GM21576 (cell line): ENCODE measurements at regions not wholly inside any gene's neighbourhood (a gene's known extent, or its start where the extent isn't known, plus 50 kb on each side); places are given as distances from the start of the nearest gene placed in this dataset.

Experiments used
- ATAC-seq: cut with Tn5 transposase; IDR thresholded peaks from one replicate; pipeline ENCODE4 v1.9.1; 2021; ENCODE audit warnings: mild to moderate bottlenecking, moderate library complexity; ENCODE audit not compliant: unreplicated experiment

DNA sequence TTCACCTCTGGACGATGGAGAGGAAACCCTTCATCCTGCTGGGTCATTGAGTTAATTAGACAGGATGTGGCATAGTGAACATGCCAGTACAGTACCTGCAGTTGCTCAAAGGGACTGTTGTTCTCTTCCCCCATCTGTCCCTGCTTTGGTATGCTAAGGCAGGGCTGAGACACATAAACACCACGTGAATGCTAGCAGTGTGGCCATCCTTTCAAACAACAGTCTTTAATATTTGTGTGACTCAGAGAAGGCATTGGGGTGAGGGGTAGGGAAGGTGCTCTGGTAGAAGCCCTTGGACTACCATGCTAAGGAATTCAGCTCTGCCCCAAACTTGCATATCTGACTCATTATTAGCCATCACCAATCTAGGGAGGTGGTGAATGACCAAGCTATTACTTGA, 180.2 kb upstream of the ZNF618 start:
- ATAC-seq = no peak

- ATAC-seq = no peak
Measured at GRCh38 chr9:113701774-113702755, 174.0 kb upstream of the ZNF618 start.

DNA sequence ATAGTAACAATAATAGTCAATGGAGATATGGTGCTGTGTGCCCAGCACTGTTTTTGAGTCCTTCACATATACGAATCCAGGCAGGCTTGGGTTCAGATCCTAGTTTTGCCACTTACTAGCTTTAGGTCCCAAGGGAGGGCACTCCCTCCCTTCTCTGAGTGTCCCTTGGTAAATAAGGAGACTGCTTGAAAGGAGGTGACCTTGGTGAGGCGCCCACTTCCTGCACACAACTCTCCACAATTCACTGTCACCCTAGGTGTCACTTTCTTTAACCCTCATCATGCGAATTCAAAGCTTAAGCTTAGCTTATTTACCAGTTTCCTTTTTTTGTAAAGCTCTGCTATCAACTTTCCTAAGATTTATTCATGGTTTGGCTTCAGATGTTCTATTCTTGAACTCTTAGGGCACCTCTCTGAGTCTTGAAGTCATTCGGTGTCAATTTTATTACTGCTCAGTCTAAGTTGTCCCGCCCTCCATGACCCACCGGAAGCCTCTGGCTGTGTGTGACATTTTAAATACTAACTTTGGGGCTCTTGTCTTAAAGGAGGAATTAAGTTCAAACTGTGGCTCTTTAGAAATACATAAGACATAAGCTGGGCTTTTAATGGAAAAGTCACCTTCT, 170.7 kb upstream of the ZNF618 start:
- ATAC-seq = no peak

- no peak for ATAC-seq
Measured at GRCh38 chr9:113705928-113706519, 170.1 kb upstream of the ZNF618 start.

- no peak for ATAC-seq
Measured at GRCh38 chr9:113707953-113708695, 168.0 kb upstream of the ZNF618 start.

GRCh38 chr9:113708821-113709713, 167.0 kb upstream of the ZNF618 start:
- ATAC-seq = no peak

DNA sequence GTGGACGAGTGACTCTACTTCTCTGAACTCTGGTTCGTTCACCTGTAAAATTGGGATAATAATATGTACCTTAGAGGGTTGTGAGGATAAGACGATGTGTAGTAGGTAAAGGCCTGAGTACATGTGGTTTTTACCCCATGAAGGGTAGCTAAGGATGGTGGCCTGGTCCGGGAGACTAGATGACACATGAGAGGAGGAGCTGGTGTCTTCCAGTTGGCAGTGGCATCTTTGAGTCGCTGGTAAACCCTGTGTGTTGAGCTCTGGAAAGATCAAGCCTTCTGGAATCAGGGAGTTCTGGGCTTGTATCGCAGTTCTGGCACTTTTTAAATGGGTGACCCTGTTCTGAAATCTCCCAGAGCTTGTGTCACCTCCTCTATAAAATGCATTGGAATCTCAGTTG, 166.4 kb upstream of the ZNF618 start:
- ATAC-seq = no peak

- no peak for ATAC-seq
Measured at GRCh38 chr9:113711251-113711650, 164.9 kb upstream of the ZNF618 start.

DNA sequence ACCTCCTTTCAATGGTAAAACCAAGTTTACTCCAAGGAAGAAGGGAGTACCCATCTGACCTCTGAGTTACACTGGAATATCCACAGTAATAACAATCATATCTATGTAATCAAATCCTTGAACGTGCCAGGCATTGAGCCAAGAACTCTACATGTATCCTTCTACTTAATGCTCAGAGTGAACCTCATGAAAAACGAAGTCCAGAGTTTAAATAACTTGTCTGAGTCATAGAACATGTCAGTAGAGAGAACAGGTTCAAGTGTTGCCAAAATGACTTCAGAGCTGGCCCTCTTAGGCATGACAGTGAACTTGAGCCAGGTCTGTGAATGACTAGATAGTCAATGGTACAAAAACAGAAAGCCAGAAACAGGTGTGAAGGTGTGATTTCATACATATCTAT, 164.1 kb upstream of the ZNF618 start:
- no peak for ATAC-seq

DNA sequence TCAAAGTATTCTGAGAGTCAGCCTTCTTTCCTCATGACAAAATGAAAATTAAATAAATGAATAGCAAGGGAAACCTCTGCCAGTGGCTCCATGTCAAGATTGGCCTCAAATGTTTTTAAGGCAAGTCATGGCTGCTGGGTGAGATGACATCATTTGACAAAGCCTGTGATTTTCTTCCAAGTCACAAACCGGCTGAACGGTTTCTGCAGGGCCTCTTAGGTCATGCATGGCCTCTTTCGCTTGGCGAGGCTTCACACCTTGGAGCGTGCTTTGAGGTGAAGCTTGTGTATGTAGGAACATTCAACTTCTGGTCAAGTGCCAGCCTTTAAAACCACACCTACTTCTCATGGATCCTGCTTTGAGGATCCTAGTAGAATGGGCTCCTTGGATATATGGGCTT, 161.0 kb upstream of the ZNF618 start:
- ATAC-seq = no peak

DNA sequence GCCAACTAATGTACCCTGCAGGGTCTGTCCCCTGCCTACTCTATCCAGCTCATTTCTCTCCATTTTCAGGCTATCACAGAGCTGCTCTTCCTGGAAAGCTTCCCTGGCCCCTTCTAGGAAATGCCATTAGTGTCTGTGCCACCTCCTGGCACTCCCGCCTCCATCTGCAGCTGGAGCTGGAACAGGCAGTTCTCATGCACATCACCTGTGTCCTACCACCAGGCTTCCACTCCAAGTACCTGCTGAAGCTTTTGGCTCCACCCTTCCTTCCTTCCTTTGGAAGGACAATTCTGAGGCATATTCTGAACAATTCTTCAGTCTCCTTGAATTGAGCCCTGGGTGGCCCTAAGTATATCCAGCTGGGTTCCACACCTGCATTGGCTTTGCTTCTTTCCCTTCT, 156.2 kb upstream of the ZNF618 start:
- no peak for ATAC-seq

- no peak for ATAC-seq
Measured at GRCh38 chr9:113720495-113720894, 155.6 kb upstream of the ZNF618 start.

GRCh38 chr9:113721856-113722255, 154.3 kb upstream of the ZNF618 start:
- ATAC-seq = no peak

DNA sequence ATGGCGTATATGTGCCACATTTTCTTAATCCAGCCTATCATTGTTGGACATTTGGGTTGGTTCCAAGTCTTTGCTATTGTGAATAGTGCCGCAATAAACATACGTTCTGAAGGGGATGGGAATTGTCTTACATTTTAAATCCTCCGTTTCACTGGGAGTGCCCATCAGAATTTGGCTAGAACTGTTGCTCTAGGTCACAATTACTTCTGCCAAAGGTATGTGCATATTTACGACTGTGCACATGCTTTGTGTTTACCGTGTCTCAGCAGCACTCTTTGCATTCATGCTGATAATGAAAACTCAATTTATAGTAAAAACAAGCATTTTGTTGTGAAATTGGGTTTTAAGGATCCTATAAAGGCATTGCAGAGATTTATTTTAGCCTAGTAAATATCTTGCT, 151.9 kb upstream of the ZNF618 start:
- ATAC-seq = no peak

- ATAC-seq = no peak
Measured at GRCh38 chr9:113728989-113729388, 147.1 kb upstream of the ZNF618 start.

- ATAC-seq = no peak
Measured at GRCh38 chr9:113734826-113735225, 141.3 kb upstream of the ZNF618 start.

- no peak for ATAC-seq
Measured at GRCh38 chr9:113737517-113738271, 138.4 kb upstream of the ZNF618 start.

DNA sequence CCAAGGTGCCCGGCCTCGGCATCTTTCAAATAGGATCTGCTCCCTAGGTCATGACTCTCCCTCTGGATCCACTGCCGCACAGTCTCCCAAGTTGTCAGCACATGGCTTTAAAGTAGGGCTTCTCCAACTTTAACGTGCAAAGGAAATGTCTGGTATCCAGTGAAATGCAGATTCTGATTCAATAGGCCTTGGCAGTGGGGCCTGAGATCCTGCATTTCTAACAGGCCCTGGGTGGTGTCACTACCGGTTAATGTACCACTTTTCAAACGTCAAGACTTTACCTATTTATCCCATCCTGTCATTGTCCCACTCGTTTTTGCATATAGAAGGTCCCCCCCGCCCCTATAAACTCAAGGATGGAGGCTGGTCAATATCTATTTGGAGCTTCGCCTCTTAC, 137.6 kb upstream of the ZNF618 start:
- ATAC-seq = no peak

DNA sequence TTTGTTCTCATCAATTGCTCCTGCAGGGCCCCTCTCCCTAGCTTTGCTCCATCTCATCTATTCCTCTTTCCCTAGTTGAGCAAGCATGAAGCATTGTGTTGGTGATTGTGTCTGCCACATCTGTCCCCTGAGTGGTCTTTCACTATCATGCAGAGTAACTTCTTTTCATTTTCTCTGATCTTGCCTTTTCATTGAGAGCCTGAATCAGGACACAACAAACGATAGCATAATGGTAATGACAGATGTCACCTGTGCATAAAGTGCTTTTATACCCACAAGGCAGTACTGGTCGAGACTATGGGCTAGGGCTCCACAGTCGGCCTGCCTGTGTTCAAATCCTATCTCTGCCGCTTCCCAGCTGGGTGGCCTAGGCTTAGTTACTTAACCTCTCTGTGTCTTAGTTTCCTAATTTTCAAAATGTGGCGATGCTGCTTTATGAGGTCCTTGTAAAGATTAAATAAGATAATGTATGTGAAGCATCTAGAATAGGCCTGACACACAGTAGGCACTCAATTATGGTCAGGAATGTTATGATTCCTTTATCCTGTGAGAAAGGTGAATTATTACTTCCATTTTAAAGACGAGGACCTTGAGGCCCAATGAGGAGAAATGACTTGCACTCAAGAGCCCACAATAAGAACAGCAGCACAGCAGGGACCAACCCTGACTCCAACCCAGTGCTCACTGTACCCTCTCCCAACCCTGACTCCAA, 137.1 kb upstream of the ZNF618 start:
- no peak for ATAC-seq
